A204.1 (cell line): ENCODE measurements at regions not wholly inside any gene's neighbourhood (a gene's known extent, or its start where the extent isn't known, plus 50 kb on each side); places are given as distances from the start of the nearest gene placed in this dataset.
"Not testable (repeated sequence)": the region's sequence is repeated elsewhere in the genome, so short reads cannot be mapped to it uniquely, and the experiment has no call there.

Experiments used
- FAIRE-seq: peaks from 2 replicates; lab custom pipeline; 2012; peaks lifted over from hg19 to GRCh38; lab: Jason Lieb, UNC

DNA sequence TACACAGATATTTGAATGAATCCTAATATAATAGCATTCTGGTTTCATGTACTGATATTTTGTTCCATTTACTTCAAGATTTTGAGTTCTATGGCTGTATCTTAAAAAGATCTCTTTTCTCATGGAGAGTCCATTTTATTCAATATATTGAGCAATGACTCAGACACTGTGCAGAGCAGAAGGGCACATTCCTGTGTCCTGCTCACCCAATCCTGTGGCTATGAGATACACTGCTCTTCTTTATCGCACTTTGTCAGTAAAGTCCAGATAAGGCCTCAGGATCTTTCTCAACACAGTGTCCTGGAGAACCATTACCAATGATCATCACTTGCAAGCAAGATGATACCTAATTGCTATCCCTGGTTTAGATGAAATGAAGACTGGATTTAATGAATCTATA lies 155.0 kb downstream of the CYSLTR2 start:
- FAIRE-seq, result no peak

DNA sequence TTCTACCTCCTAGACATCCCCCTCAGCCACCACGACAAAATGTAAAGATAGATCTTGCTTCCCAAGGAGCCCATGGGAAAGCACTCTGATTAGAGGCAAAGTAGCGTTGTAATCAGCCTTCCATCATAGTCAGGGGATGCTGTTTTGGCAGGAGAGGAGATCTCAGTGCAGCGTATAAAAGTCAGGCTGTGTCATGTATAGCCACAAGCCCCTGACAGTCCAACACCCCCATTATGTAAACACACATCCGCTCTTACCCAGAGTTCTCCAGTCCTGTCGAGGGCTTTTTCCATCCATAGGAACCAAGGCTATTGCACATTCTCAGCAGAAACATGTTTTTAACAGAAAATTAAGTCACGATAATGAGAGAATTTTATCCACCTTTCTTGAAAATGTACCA lies 156.3 kb downstream of the CYSLTR2 start:
- no peak for FAIRE-seq

DNA sequence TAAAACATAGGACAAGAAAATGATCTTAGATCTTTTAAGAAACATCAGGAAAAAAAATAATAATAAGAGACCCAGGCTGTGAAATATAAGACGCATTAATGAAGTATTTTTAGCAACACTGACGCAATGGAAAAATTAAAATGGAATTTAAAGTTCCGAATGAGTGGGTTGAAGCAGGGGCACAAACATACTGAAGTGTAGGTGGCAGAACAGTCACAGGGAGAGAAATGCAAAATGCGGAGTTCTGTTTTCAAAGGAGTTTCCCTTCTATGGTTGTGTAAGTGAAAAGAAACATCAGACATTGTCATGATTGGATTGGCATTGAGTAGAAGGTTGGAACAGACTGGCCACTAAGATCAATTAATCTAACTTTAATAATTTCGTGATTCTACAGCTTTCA lies 159.8 kb downstream of the CYSLTR2 start:
- FAIRE-seq, result no peak

DNA sequence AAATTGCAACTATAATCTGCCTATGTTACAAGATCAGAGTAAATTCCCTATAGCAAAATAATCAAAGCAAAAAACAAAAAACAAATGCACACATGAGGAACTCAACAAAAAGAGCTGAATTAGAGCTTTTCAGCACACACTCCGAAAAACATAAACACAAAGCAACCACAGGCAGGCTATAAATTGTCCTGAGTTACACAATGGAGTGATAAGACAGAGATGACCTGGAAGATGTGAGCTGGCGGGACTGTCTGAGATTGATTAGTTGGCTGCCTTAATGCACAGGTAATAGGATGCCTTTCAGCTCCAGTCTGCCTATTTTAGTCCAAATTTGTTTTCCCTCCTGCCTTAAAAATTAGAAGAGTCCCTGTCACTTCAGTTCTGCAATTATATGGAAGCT lies 159.0 kb upstream of the FNDC3A start:
- no peak for FAIRE-seq

- FAIRE-seq, result no peak
Measured at GRCh38 chr13:48817166-48817802, 158.4 kb upstream of the FNDC3A start.

DNA sequence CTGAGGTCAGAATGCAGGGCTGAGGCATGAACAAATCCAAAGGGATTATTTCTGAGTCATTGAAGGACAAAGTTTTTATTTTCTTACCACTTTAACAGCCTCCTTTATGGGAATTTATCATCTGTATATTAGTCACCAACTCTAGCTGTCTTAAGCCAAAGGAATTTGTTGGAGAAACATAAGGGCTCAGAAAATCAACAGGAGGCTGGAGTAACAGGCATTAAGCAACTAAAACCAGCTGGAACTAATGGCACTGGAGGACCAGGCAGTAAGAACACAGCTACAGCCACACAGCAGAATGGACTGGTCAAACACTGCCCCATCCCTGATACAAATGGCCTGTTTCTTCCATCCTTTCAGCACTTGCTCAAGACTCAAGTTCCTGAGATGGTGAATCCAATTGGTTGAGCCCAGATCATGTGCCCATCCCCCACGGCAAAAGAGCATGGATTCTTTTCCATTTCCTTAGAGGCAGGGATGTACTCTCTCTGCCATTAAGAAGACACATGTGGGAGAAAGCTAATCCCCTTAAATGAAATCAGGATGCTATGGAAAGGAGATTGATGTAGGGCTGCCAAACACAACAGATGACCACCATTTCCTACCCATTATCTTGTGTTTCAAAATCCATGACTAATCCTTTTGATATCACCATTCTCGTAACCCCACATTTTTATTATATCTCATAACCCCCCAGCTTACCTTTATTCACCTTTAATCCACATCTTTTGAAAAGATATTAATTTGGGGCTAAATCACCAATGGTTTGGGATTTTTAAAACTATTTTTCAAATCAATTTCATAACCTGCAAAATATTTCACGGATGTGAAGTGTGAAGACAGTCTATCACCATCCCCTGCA lies 157.0 kb upstream of the FNDC3A start:
- no peak for FAIRE-seq

DNA sequence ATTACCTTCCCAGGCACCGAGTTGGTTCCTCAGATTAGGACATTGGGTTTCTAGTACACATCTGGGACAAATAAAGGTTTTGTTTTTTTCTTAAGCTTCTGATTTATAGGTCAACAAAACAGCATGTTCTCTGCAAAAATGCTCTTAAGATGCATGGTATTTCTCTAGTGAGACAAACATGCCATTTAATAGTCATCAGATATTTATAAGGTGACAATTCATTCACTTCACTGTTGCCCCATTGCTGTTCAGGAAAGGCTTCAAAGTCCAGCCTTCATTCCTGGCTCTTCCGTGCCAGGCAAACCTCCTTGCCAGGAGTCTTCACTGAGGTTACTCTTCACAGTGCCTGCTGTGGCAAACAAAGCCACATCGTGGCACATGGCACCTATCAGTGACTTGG lies 156.3 kb upstream of the FNDC3A start:
- FAIRE-seq, result no peak

DNA sequence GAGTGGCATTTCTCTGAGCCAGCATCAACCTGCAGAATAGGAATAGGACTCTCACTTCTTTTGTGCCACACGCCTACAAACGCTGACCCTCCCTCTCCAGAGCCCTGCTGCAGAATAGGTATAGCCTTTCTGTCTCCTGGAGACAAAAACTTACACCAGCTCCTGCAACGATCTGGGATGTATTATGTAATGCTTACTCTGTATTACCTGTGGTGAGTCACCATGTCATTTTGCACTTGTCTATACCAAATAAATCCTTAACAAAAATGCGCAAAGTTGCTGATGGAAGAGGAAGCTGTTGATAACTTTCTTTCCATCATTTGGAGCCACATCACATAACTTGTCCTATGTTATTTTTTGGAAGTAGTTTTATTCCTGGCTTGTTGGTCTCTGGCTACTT lies 155.8 kb upstream of the FNDC3A start:
- FAIRE-seq, result no peak

- FAIRE-seq, result not testable (repeated sequence)
Measured at GRCh38 chr13:48823526-48823925, 152.2 kb upstream of the FNDC3A start.

- no peak for FAIRE-seq
Measured at GRCh38 chr13:48826039-48826438, 149.7 kb upstream of the FNDC3A start.

DNA sequence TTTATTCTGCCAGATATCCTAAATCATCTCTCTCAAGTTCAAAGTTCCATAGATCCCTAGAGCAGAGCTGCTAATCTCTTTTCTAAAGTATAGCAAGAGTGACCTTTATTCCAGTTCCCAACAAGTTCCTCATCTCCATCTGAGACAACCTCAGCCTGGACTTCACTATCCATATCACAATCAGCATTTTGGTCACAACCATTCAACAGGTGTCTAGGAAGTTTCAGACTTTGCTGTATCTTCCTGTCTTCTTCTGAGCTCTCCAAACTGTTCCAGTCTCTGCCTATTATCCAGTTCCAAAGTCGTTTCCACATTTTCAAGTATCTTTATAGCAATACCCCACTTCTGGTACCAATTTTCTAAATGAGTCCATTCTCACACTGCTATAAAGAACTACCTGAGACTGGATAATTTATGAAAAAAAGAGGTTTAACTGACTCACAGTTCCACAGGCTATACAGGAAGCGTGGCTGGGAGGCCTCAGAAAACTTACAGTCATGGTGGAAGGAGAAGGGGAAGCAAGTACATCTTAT lies 148.7 kb upstream of the FNDC3A start:
- FAIRE-seq, result not testable (repeated sequence)

DNA sequence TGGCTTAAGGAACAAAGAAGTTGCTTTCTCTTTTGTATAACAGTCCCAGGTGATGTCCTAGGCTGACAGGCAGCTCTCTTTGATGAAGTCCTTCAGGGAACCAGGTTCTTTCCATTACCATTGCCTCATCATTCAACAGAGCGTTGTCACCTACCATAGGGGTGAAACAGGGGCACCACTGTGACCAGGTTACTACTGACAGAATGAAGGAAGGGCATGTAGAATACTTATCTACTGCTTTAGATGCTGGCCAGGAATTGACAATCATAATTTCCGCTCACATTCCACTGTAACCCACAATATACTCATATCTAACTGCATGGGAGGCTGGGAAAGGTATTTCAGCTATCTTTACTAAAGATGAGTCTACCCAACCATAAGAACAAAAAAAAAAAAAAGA lies 148.0 kb upstream of the FNDC3A start:
- FAIRE-seq, result no peak

DNA sequence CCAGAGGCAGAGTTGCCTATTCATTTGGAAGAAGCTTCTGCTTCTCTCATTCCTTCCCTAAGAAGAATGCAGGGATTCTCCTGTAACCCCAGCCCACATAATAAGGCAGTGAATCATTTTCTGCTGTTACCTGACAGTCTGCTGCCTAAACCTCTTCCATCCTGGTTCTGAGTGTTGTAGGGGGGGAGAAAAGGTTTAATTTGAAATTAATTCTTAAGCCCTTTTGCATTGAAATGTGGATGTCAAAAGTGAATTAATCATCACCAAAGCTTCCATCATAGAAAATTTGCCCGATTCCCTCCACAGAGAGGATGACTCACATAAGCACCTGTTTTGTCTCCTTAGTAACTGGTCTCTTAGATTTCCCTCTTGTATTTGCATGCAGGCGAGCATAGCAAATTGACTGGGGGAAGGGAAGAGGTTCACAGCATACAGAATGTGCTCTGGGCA lies 146.7 kb upstream of the FNDC3A start:
- no peak for FAIRE-seq

DNA sequence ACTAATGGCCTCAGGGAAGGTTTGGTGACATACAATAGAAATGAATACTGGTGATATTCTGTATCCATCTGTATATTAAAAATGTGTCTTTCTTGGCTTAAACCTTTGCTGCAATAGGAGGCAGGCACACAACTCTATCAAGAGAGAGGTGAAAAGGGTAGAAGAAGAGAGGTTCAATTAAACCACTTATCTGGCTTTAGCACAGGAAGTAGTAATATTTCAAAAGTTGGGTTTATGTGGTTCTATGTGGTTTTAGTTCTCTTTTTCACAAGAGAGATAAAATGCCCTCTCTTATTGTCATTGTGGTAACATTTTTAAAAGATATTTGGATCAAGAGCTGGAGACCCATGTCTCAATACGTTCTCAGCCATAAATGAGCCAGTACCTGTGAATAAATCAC lies 146.2 kb upstream of the FNDC3A start:
- no peak for FAIRE-seq

- no peak for FAIRE-seq
Measured at GRCh38 chr13:48831248-48831647, 144.5 kb upstream of the FNDC3A start.

DNA sequence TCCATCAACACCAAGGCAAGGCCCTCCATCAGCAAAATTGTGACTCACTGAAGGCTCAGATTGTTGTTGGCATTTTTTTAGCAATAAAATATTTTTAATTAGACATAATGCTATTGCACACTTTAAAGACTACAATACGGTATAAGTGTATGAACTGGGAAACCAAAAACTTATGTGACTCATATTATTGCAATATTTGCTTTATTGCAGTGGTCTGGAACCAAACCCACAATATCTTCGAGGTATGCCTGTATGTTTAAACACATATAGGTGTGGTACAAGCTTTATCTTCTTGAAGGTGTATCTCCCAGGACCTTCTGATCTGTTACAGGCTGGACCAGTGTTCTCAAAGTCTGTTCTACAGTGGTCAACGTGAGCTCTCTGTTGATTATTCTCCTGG lies 142.3 kb upstream of the FNDC3A start:
- FAIRE-seq, result no peak

DNA sequence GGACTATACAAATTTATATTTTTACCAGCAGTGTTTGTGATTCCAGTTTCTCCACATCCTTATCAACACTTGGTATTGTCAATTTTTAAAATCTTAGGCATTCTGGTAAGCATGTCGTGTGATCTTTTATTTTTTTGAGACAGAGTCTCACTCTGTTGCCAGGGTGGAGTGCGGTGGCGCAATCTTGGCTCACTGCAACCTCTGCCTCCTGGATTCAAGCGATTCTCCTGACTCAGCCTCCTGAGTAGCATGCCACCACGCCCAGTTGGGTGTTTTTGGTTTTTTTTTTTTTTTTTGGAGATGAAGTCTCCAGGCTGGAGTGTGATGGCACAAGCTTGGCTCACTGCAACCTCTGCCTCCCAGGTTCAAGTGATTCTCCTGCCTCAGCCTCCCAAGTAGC lies 140.4 kb upstream of the FNDC3A start:
- FAIRE-seq, result not testable (repeated sequence)

DNA sequence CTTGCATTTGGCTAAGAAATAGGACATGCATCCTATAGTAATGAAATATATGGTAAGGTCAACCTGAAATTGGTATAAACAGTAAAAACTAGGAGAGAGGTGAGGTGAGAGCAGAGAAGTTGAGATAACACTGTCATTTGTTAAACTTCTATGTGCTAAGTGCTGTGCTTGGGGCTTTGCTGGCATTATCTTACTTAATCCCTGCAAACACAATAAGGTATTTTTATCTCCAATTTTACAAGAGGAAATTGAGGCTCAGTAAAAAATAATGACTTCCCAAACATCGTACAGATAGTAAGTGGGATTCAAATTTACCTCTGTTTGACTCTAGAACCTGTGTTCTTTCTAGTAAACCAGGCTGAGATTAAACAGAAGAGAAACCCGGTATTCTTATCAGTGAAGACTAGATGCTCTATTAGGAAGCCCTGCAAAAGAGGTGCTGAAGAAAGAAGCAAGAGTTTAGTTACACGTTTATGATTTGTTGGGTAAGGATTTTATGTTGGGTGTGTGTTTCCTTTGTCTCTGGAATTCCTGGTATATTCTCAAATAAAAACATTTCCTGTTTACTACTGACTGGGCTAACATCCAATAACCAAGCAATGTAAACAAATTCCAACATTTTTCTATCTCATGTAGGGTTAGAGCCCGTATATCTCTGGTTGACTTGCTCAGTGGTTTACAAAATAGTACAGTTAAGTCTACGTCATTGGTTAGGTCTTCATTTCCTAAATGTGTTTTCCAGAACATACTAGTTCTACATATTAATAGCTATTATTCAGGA lies 137.3 kb upstream of the FNDC3A start:
- no peak for FAIRE-seq

GRCh38 chr13:48839171-48839570 lies 136.5 kb upstream of the FNDC3A start:
- FAIRE-seq, result no peak

- FAIRE-seq, result no peak
Measured at GRCh38 chr13:48840366-48840765, 135.3 kb upstream of the FNDC3A start.

GRCh38 chr13:48842316-48842715 lies 133.4 kb upstream of the FNDC3A start:
- FAIRE-seq, result no peak

- FAIRE-seq, result no peak
Measured at GRCh38 chr13:48843630-48844380, 131.9 kb upstream of the FNDC3A start.
